ENCODE measurements at regions not wholly inside any gene's neighbourhood (a gene's known extent, or its start where the extent isn't known, plus 50 kb on each side); places are given as distances from the start of the nearest gene placed in this dataset.

GRCh38 chr11:110897035-110897434 is 184.8 kb upstream of the ARHGAP20 start:
- ChIA-PET SMC1A (ENCODE audit: uncharacterized antibody, unreplicated experiment) (no interaction called here), CTCF (no interaction called here), POLR2A (no interaction called here), RAD21 (ENCODE audit: unreplicated experiment) (no interaction called here)
- Histone ChIP-seq H3K27me3 (replicated peaks in 1 of 2; ENCODE audit: control insufficient read depth in 2 of 2, insufficient read depth in 2 of 2, low read length in 1 of 2) (no peaks in the 10 kb centered on the region; a peak in 1 of 4 replicates), H3K9ac (ENCODE audit: control insufficient read depth, insufficient read depth, low read length) (no peak overlapping the region), H3K4me1 (ENCODE audit: control insufficient read depth, insufficient read depth, low read length) (no peaks in the 10 kb centered on the region), H2AFZ (ENCODE audit: control insufficient read depth, low read depth, low read length) (no peak overlapping the region), H3K9me3 (replicated peaks; ENCODE audit: control insufficient read depth, insufficient read depth, low read length) (no peaks in the 10 kb centered on the region), H4K20me1 (ENCODE audit: control insufficient read depth, insufficient read depth) (no peaks in the 10 kb centered on the region), H3K27ac (ENCODE audit: control insufficient read depth, insufficient read depth) (no peak overlapping the region), H3K79me2 (ENCODE audit: control insufficient read depth, insufficient read depth, low read length) (no peaks in the 10 kb centered on the region), H3K4me3 (no peak overlapping the region), H3K36me3 (ENCODE audit: control insufficient read depth in 2 of 2, insufficient read depth in 2 of 2, low read length in 1 of 2) (no peaks in the 10 kb centered on the region), H3K4me2 (ENCODE audit: control insufficient read depth, insufficient read depth) (no peak overlapping the region)
- TF ChIP-seq EED (IDR thresholded peaks at IDR 0.05; ENCODE audit: low read depth), result no peak
- TF ChIP-seq BCL11A (IDR thresholded peaks at IDR 0.05; ENCODE audit: low read depth, low read length), result no peak
- TF ChIP-seq, protein P1, sequence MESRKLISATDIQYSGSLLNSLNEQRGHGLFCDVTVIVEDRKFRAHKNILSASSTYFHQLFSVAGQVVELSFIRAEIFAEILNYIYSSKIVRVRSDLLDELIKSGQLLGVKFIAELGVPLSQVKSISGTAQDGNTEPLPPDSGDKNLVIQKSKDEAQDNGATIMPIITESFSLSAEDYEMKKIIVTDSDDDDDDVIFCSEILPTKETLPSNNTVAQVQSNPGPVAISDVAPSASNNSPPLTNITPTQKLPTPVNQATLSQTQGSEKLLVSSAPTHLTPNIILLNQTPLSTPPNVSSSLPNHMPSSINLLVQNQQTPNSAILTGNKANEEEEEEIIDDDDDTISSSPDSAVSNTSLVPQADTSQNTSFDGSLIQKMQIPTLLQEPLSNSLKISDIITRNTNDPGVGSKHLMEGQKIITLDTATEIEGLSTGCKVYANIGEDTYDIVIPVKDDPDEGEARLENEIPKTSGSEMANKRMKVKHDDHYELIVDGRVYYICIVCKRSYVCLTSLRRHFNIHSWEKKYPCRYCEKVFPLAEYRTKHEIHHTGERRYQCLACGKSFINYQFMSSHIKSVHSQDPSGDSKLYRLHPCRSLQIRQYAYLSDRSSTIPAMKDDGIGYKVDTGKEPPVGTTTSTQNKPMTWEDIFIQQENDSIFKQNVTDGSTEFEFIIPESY (IDR thresholded peaks at IDR 0.05), result no peak
- TF ChIP-seq PRDM15 (CRISPR knock-in tag; IDR thresholded peaks at IDR 0.05), result no peak
- TF ChIP-seq PAX8 (IDR thresholded peaks at IDR 0.05), result no peak
- TF ChIP-seq ZSCAN29 (IDR thresholded peaks at IDR 0.05), result no peak
- in situ Hi-C loops (cut with MboI), result no loop called here
- DNase-seq (ENCODE audit: low read depth, low spot score) (no peak), ATAC-seq (no peak), FAIRE-seq (no peak)
- WGBS (ENCODE audit: insufficient coverage, insufficient replicate concordance, low lambda C conversion rate, missing lambda C conversion rate), result 3% methylated on average over 3 of the region's 3 CpGs
- intact Hi-C loops (cut with micrococcal nuclease; ENCODE audit: unreplicated experiment), result no loop called here
- no TSS peak for BruUV-seq (replicated peaks)

Data from GM12878 (cell line).